Endothelial cell of umbilical vein (primary cell): ENCODE measurements at regions not wholly inside any gene's neighbourhood (a gene's known extent, or its start where the extent isn't known, plus 50 kb on each side); places are given as distances from the start of the nearest gene placed in this dataset.

ENCODE experiments used
- BruUV-seq: library from RNA; stranded (reverse); fragments of 400-500 nt; replicated peaks from 2 replicates; lab custom pipeline; 2021; lab: Mats Ljungman, UMichigan
- CTCF ChIA-PET: fragments of 300-600, 350-600 bp; sonication (Branson Sonifier 250); formaldehyde crosslinking; loops from one replicate; lab custom pipeline; 2021; ENCODE audit warnings: antibody characterized with exemption, inconsistent platforms; lab: Charles Lee
- POLR2A ChIA-PET: fragments of 300-600, 350-600 bp; sonication (Branson Sonifier 250); formaldehyde crosslinking; loops from one replicate; lab custom pipeline; 2021; ENCODE audit warnings: antibody characterized with exemption, inconsistent platforms; lab: Charles Lee
- DNase-seq: peaks from one replicate; pipeline ENCODE4 v3.0.0-alpha.2; 2011; ENCODE audit warnings: low read depth, low spot score
- FAIRE-seq: peaks from 2 replicates; lab custom pipeline; 2011; peaks lifted over from hg19 to GRCh38; lab: Jason Lieb, UNC
- H2AFZ ChIP-seq: 2 replicates; pipeline ENCODE4 v1.6.0; 2012; ENCODE audit warnings: low read depth, low read length, control low read depth, inconsistent platforms
- H3K27ac ChIP-seq: 2 replicates; pipeline ENCODE4 v1.5.1; 2011; ENCODE audit warnings: low read depth, mild to moderate bottlenecking, control low read depth, low read length, moderate library complexity; ENCODE audit not compliant: insufficient read depth
- H3K27me3 ChIP-seq, 2 experiments: 2 replicates each; pipeline versions ENCODE4 v1.6.0 to v1.6.1; 2011; ENCODE audit warnings: low read length in 2 of 2, mixed read lengths in 1 of 2; ENCODE audit not compliant: control insufficient read depth in 2 of 2, insufficient read depth in 2 of 2
- H3K36me3 ChIP-seq, 2 experiments: 2 replicates in 1 of 2; 3 replicates in 1 of 2; pipeline ENCODE4 v1.5.1; 2011; ENCODE audit warnings: low read length in 2 of 2, mild to moderate bottlenecking in 1 of 2, moderate library complexity in 1 of 2; ENCODE audit not compliant: control insufficient read depth in 2 of 2, insufficient read depth in 2 of 2; ENCODE audit errors: extremely low read depth in 1 of 2
- H3K4me1 ChIP-seq: 3 replicates; pipeline ENCODE4 v1.5.1; 2011; ENCODE audit warnings: mild to moderate bottlenecking, low read length; ENCODE audit not compliant: control insufficient read depth, insufficient read depth; ENCODE audit errors: extremely low read depth
- H3K4me2 ChIP-seq: 2 replicates; pipeline ENCODE4 v1.6.1; 2011; ENCODE audit warnings: low read length, control low read depth, mixed read lengths; ENCODE audit not compliant: insufficient read depth
- H3K4me3 ChIP-seq, 3 experiments: fragments of 200-600 bp in 1 of 3; sonication (generic), shearing (Covaris generic) in 1 of 3; replicated peaks in 1 of 3; 2 replicates each; pipeline ENCODE4 v1.5.1; 2011 to 2016; ENCODE audit warnings: control low read depth in 3 of 3, low read length in 3 of 3, mild to moderate bottlenecking in 2 of 3, inconsistent platforms in 1 of 3, low read depth in 1 of 3, moderate library complexity in 1 of 3; ENCODE audit not compliant: insufficient read depth in 1 of 3
- H3K79me2 ChIP-seq: 2 replicates; pipeline ENCODE4 v1.6.0; 2012; ENCODE audit warnings: low read length, inconsistent platforms; ENCODE audit not compliant: control insufficient read depth, insufficient read depth
- H3K9ac ChIP-seq: replicated peaks from 2 replicates; pipeline ENCODE3; 2011; ENCODE audit warnings: low read length, control low read depth; ENCODE audit not compliant: insufficient read depth; ENCODE audit errors: extremely low read depth
- H3K9me1 ChIP-seq: replicated peaks from 3 replicates; pipeline ENCODE4 v1.6.0; 2011; ENCODE audit warnings: mild to moderate bottlenecking, low read length; ENCODE audit not compliant: control insufficient read depth, insufficient read depth; ENCODE audit errors: extremely low read depth
- H3K9me3 ChIP-seq: replicated peaks from 2 replicates; pipeline ENCODE4 v1.5.1; 2012; ENCODE audit warnings: low read length, inconsistent platforms; ENCODE audit not compliant: control insufficient read depth, insufficient read depth
- H4K20me1 ChIP-seq: replicated peaks from 2 replicates; pipeline ENCODE3; 2011; ENCODE audit warnings: mild to moderate bottlenecking, low read length; ENCODE audit not compliant: control insufficient read depth, insufficient read depth; ENCODE audit errors: extremely low read depth
- CTCF ChIP-seq, 2 donors: IDR thresholded peaks; 1 replicate in 1 of 2; 2 replicates in 1 of 2; pipeline ENCODE4 v1.5.1; 2011; ENCODE audit warnings: low read length in 2 of 2, mild to moderate bottlenecking in 2 of 2, moderate library complexity in 2 of 2, control low read depth in 1 of 2, inconsistent platforms in 1 of 2, low read depth in 1 of 2; ENCODE audit not compliant: insufficient read depth in 1 of 2; ENCODE audit errors: extremely low read depth in 1 of 2
- EZH2 ChIP-seq: IDR thresholded peaks from 2 replicates; pipeline ENCODE4 v1.6.1; 2012; ENCODE audit warnings: borderline replicate concordance, low read depth, mild to moderate bottlenecking, moderate library complexity, low read length, inconsistent platforms; ENCODE audit not compliant: severe bottlenecking
- FOS ChIP-seq: IDR thresholded peaks from 2 replicates; pipeline ENCODE4 v1.6.1; 2011; ENCODE audit warnings: mild to moderate bottlenecking, low read length, moderate library complexity, borderline replicate concordance; ENCODE audit not compliant: insufficient read depth
- GATA2 ChIP-seq: IDR thresholded peaks from 2 replicates; pipeline ENCODE4 v1.7.0; 2011; ENCODE audit warnings: low read depth, mild to moderate bottlenecking, moderate library complexity, mixed read lengths, low read length; ENCODE audit not compliant: insufficient read length, insufficient read depth
- JUN ChIP-seq: IDR thresholded peaks from 2 replicates; pipeline ENCODE4 v1.6.1; 2011; ENCODE audit warnings: borderline replicate concordance, low read depth; ENCODE audit not compliant: insufficient read length, insufficient read depth
- MAX ChIP-seq: IDR thresholded peaks from 2 replicates; pipeline ENCODE4 v1.6.1; 2011; ENCODE audit not compliant: insufficient read depth, insufficient read length
- MYC ChIP-seq: IDR thresholded peaks from one replicate; pipeline ENCODE4 v1.6.1; 2011; ENCODE audit warnings: mild to moderate bottlenecking, low read depth, low read length
- POLR2A ChIP-seq: IDR thresholded peaks from 2 replicates; pipeline ENCODE4 v1.6.1; 2012; ENCODE audit warnings: low read depth, mild to moderate bottlenecking, control low read depth, low read length
- POLR2AphosphoS5 ChIP-seq: IDR thresholded peaks from 2 replicates; pipeline ENCODE4 v1.6.1; 2012; ENCODE audit warnings: low read depth, mild to moderate bottlenecking, control low read depth, low read length, moderate library complexity; ENCODE audit not compliant: insufficient read depth
- dilution Hi-C: fragments of 300-500 bp; cut with MboI; formaldehyde crosslinking; loops from one replicate; pipeline ENCODE4 v1.15.0; 2019; ENCODE audit warnings: low sequenced_read_pairs; ENCODE audit not compliant: extremely low pct_ligation_motif_present
- intact Hi-C: fragments of 100-400 bp; cut with micrococcal nuclease; formaldehyde crosslinking; loops from one replicate; pipeline ENCODE4 v1.10.0; 2022

GRCh38 chr15:69836048-69836447 lies 261.7 kb downstream of the TLE3 start:
- H3K9ac ChIP-seq, result no peak overlapping the region
- ChIA-PET CTCF (no interaction called here), POLR2A (no interaction called here)
- intact Hi-C loops, result no loop called here
- no peaks in the 10 kb centered on the region for H3K79me2 ChIP-seq
- no peaks in the 10 kb centered on the region for H3K9me3 ChIP-seq
- no peak for FAIRE-seq
- no peak overlapping the region for H3K4me2 ChIP-seq
- no peaks in the 10 kb centered on the region for H4K20me1 ChIP-seq
- TF ChIP-seq POLR2AphosphoS5 (no peak), CTCF (IDR thresholded peaks at IDR 0.05; ENCODE audit: extremely low read depth in 1 of 2, insufficient read depth in 1 of 2, low read depth in 1 of 2, low read length in 2 of 2) (no peak), JUN (no peak), EZH2 (no peak), MAX (no peak), GATA2 (no peak), FOS (no peak), MYC (no peak), POLR2A (no peak)
- no peak overlapping the region for H3K27ac ChIP-seq
- no TSS peak for BruUV-seq
- no peak overlapping the region for H2AFZ ChIP-seq
- H3K4me1 ChIP-seq, result no peaks in the 10 kb centered on the region
- H3K9me1 ChIP-seq, result no peaks in the 10 kb centered on the region
- H3K4me3 ChIP-seq, result no peak overlapping the region
- H3K27me3 ChIP-seq, result no peaks in the 10 kb centered on the region
- no peak for DNase-seq
- dilution Hi-C loops, result no loop called here
- H3K36me3 ChIP-seq, result no peaks in the 10 kb centered on the region
